Loucy (cell line): ENCODE measurements at regions not wholly inside any gene's neighbourhood (a gene's known extent, or its start where the extent isn't known, plus 50 kb on each side); places are given as distances from the start of the nearest gene placed in this dataset.

Experiments
- H2AFZ ChIP-seq: fragments of 200-600 bp; sonication (generic); 2 replicates; pipeline ENCODE4 v1.6.0; 2016; ENCODE audit warnings: antibody characterized with exemption, mild to moderate bottlenecking, low read length, moderate library complexity
- H3F3A ChIP-seq: fragments of 200-600 bp; 2 replicates; pipeline ENCODE4 v1.6.0; 2016; ENCODE audit warnings: antibody characterized with exemption, low read depth, mild to moderate bottlenecking
- H3K27me3 ChIP-seq: fragments of 200-600 bp; sonication (generic); 2 replicates; pipeline ENCODE4 v1.6.1; 2014; ENCODE audit warnings: low read length, mild to moderate bottlenecking; ENCODE audit not compliant: insufficient read depth, poor library complexity, severe bottlenecking
- H3K36me3 ChIP-seq: fragments of 200-600 bp; sonication (generic); 2 replicates; pipeline ENCODE4 v1.6.1; 2016; ENCODE audit warnings: low read length; ENCODE audit not compliant: insufficient read depth
- H3K4me1 ChIP-seq: fragments of 200-600 bp; sonication (generic); 2 replicates; pipeline ENCODE4 v1.5.1; 2014; ENCODE audit warnings: low read length, mild to moderate bottlenecking; ENCODE audit not compliant: insufficient read depth, poor library complexity, severe bottlenecking
- H3K4me2 ChIP-seq: fragments of 200-600 bp; sonication (generic); 2 replicates; pipeline ENCODE4 v1.6.0; 2014; ENCODE audit warnings: antibody characterized with exemption, low read length, low read depth, mild to moderate bottlenecking; ENCODE audit not compliant: poor library complexity, severe bottlenecking
- H3K4me3 ChIP-seq: fragments of 200-600 bp; sonication (generic); 2 replicates; pipeline ENCODE4 v1.5.1; 2014; ENCODE audit warnings: low read length, mild to moderate bottlenecking, mixed read lengths; ENCODE audit not compliant: poor library complexity, severe bottlenecking
- H3K79me2 ChIP-seq: fragments of 200-600 bp; sonication (generic); 2 replicates; pipeline ENCODE4 v1.6.1; 2014; ENCODE audit warnings: low read length; ENCODE audit not compliant: insufficient read depth
- H3K9ac ChIP-seq: fragments of 200-600 bp; sonication (generic); 2 replicates; pipeline ENCODE4 v1.6.0; 2014; ENCODE audit warnings: mild to moderate bottlenecking, low read depth, low read length, moderate library complexity; ENCODE audit not compliant: poor library complexity, severe bottlenecking
- H3K9me2 ChIP-seq: fragments of 200-600 bp; sonication (generic); replicated peaks from 2 replicates; pipeline ENCODE4 v1.6.1; 2016; ENCODE audit warnings: low read depth, low read length, mixed read lengths
- H3K9me3 ChIP-seq: fragments of 200-600 bp; sonication (generic); 2 replicates; pipeline ENCODE4 v1.6.1; 2014; ENCODE audit warnings: mild to moderate bottlenecking, antibody characterized with exemption, low read length, low read depth; ENCODE audit not compliant: insufficient read depth
- H4K20me1 ChIP-seq: fragments of 200-600 bp; sonication (generic); 2 replicates; pipeline ENCODE4 v1.6.0; 2014; ENCODE audit warnings: antibody characterized with exemption, low read length, mild to moderate bottlenecking; ENCODE audit not compliant: insufficient read depth, poor library complexity, severe bottlenecking
- CTCF ChIP-seq: fragments of 200-600 bp; sonication (generic); conservative IDR thresholded peaks from 2 replicates; pipeline ENCODE4 v1.5.1; 2014; ENCODE audit warnings: mild to moderate bottlenecking, antibody characterized with exemption, low read length
- EZH2phosphoT487 ChIP-seq: fragments of 200-600 bp; IDR thresholded peaks from 2 replicates; pipeline ENCODE4 v1.6.1; 2018; ENCODE audit warnings: antibody characterized with exemption, mild to moderate bottlenecking, moderate library complexity, borderline replicate concordance

DNA sequence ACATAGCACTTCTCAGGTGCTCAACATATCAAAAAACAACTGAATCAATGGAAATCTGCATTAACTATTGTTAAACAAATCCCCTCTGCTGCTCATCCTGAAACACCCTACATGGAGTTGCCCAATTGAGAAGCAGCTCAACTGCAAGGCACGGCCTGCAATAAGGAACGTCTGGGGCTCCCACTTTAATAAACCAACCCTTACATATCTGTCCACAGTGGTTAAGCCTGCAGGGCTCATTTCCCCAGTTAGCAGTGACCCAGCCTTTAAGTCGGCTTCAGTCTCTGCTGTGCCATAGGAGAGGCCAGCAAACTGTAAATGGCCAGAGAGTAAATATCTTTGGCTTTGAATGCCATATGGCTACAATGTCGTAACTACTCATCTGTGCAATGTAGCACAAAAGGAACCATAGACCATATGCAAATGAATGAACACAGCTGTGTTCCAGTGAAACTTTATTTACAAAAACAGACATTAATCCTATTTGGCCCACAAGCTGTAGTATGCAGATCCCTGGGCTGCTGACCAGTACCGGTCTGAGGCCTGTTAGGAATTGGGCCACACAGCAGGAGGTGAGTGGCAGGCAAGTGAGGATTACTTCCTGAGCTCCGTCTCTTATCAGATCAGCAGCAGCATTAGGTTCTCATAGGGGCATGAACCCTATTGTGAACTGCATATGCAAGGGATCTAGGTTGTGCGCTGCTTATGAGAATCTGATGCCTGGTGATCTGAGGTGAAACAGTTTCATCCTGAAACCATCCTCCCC, 522.7 kb upstream of the CDH4 start:
- Histone ChIP-seq H3F3A (no peaks in the 10 kb centered on the region), H3K9ac (no peak overlapping the region), H2AFZ (no peak overlapping the region), H3K4me2 (no peak overlapping the region), H4K20me1 (no peaks in the 10 kb centered on the region), H3K79me2 (no peaks in the 10 kb centered on the region), H3K4me3 (no peak overlapping the region), H3K27me3 (no peaks in the 10 kb centered on the region), H3K9me3 (no peaks in the 10 kb centered on the region), H3K36me3 (no peaks in the 10 kb centered on the region), H3K4me1 (no peaks in the 10 kb centered on the region), H3K9me2 (no peaks in the 10 kb centered on the region)
- TF ChIP-seq EZH2phosphoT487 (no peak), CTCF (no peak)

GRCh38 chr20:60732322-60732721, 519.7 kb upstream of the CDH4 start:
- TF ChIP-seq EZH2phosphoT487 (no peak), CTCF (no peak)
- no peaks in the 10 kb centered on the region for H3K36me3 ChIP-seq
- no peaks in the 10 kb centered on the region for H3K27me3 ChIP-seq
- no peaks in the 10 kb centered on the region for H3F3A ChIP-seq
- H3K9ac ChIP-seq, result no peak overlapping the region
- H3K4me1 ChIP-seq, result no peaks in the 10 kb centered on the region
- H3K4me2 ChIP-seq, result no peak overlapping the region
- no peaks in the 10 kb centered on the region for H3K9me2 ChIP-seq
- no peak overlapping the region for H2AFZ ChIP-seq
- no peak overlapping the region for H3K4me3 ChIP-seq
- no peaks in the 10 kb centered on the region for H3K9me3 ChIP-seq
- no peaks in the 10 kb centered on the region for H3K79me2 ChIP-seq
- H4K20me1 ChIP-seq, result no peaks in the 10 kb centered on the region

- Histone ChIP-seq H3K4me2 (no peak overlapping the region), H3K4me1 (no peaks in the 10 kb centered on the region), H3K36me3 (no peaks in the 10 kb centered on the region), H3K9me3 (no peaks in the 10 kb centered on the region), H3K9ac (no peak overlapping the region), H3K79me2 (no peaks in the 10 kb centered on the region), H3K9me2 (no peaks in the 10 kb centered on the region), H3K27me3 (no peaks in the 10 kb centered on the region), H3K4me3 (no peak overlapping the region), H2AFZ (no peak overlapping the region), H4K20me1 (no peaks in the 10 kb centered on the region), H3F3A (no peaks in the 10 kb centered on the region)
- TF ChIP-seq EZH2phosphoT487, result no peak
- TF ChIP-seq CTCF, result no peak
Observed at GRCh38 chr20:60748086-60748485, 504.0 kb upstream of the CDH4 start.
